ENCODE measurements at regions not wholly inside any gene's neighbourhood (a gene's known extent, or its start where the extent isn't known, plus 50 kb on each side); places are given as distances from the start of the nearest gene placed in this dataset.

- DNase-seq (ENCODE audit: low read depth in 2 of 2), result no peak
These were observed 700.6 kb upstream of the ARRDC4 start for GRCh38 chr15:97259943-97260342.

- DNase-seq (ENCODE audit: low read depth in 2 of 2), result no peak
These were observed 659.3 kb upstream of the ARRDC4 start for GRCh38 chr15:97301166-97301565.

GRCh38 chr15:97316362-97316761 lies 644.1 kb upstream of the ARRDC4 start:
- no peak for DNase-seq (ENCODE audit: low read depth in 2 of 2)

- no peak for DNase-seq (ENCODE audit: low read depth in 2 of 2)
These were observed 643.3 kb upstream of the ARRDC4 start for GRCh38 chr15:97317163-97317562.

- no peak for DNase-seq (ENCODE audit: low read depth in 2 of 2)
These were observed 641.2 kb upstream of the ARRDC4 start for GRCh38 chr15:97319291-97319690.

GRCh38 chr15:97346221-97346620 lies 614.3 kb upstream of the ARRDC4 start:
- no peak for DNase-seq (ENCODE audit: low read depth in 2 of 2)

- no peak for DNase-seq (ENCODE audit: low read depth in 2 of 2)
These were observed 609.7 kb upstream of the ARRDC4 start for GRCh38 chr15:97350813-97351212.

- DNase-seq (ENCODE audit: low read depth in 2 of 2), result no peak
These were observed 577.0 kb upstream of the ARRDC4 start for GRCh38 chr15:97383516-97383915.

GRCh38 chr15:97386940-97387339 lies 573.6 kb upstream of the ARRDC4 start:
- DNase-seq (ENCODE audit: low read depth in 2 of 2), result no peak

- no peak for DNase-seq (ENCODE audit: low read depth in 2 of 2)
These were observed 559.3 kb upstream of the ARRDC4 start for GRCh38 chr15:97401195-97401594.

- no peak for DNase-seq (ENCODE audit: low read depth in 2 of 2)
These were observed 558.5 kb upstream of the ARRDC4 start for GRCh38 chr15:97401970-97402369.

GRCh38 chr15:97406841-97407240 lies 553.7 kb upstream of the ARRDC4 start:
- DNase-seq (ENCODE audit: low read depth in 2 of 2), result no peak

GRCh38 chr15:97410897-97411575 lies 549.5 kb upstream of the ARRDC4 start:
- DNase-seq (ENCODE audit: low read depth in 2 of 2), result no peak

GRCh38 chr15:97420130-97420529 lies 540.4 kb upstream of the ARRDC4 start:
- DNase-seq (ENCODE audit: low read depth in 2 of 2), result no peak

GRCh38 chr15:97425596-97425995 lies 534.9 kb upstream of the ARRDC4 start:
- no peak for DNase-seq (ENCODE audit: low read depth in 2 of 2)

- no peak for DNase-seq (ENCODE audit: low read depth in 2 of 2)
These were observed 517.4 kb upstream of the ARRDC4 start for GRCh38 chr15:97443101-97443500.

- no peak for DNase-seq (ENCODE audit: low read depth in 2 of 2)
These were observed 514.4 kb upstream of the ARRDC4 start for GRCh38 chr15:97446138-97446537.

GRCh38 chr15:97456521-97457202 lies 503.8 kb upstream of the ARRDC4 start:
- no peak for DNase-seq (ENCODE audit: low read depth in 2 of 2)

GRCh38 chr15:97457203-97457847 lies 503.2 kb upstream of the ARRDC4 start:
- no peak for DNase-seq (ENCODE audit: low read depth in 2 of 2)

- no peak for DNase-seq (ENCODE audit: low read depth in 2 of 2)
These were observed 500.7 kb upstream of the ARRDC4 start for GRCh38 chr15:97459771-97460170.

- DNase-seq (ENCODE audit: low read depth in 2 of 2), result no peak
These were observed 499.3 kb upstream of the ARRDC4 start for GRCh38 chr15:97461226-97461625.

GRCh38 chr15:97463696-97464095 lies 496.8 kb upstream of the ARRDC4 start:
- DNase-seq (ENCODE audit: low read depth in 2 of 2), result no peak

GRCh38 chr15:97470417-97470816 lies 490.1 kb upstream of the ARRDC4 start:
- no peak for DNase-seq (ENCODE audit: low read depth in 2 of 2)
